22Rv1 (cell line): ENCODE measurements at regions not wholly inside any gene's neighbourhood (a gene's known extent, or its start where the extent isn't known, plus 50 kb on each side); places are given as distances from the start of the nearest gene placed in this dataset.

Experiments
- CTCF ChIP-seq: fragments of 450-650 bp; IDR thresholded peaks from 2 replicates; pipeline ENCODE4 v1.5.1; 2017; ENCODE audit warnings: mild to moderate bottlenecking
- ZFX ChIP-seq: fragments of 450-650 bp; IDR thresholded peaks from 2 replicates; pipeline ENCODE4 v1.6.1; 2017; ENCODE audit warnings: antibody characterized with exemption, borderline replicate concordance

- no peak for TF ChIP-seq CTCF
- TF ChIP-seq ZFX: no peak
Measured at GRCh38 chr14:21795456-21795855, 121.8 kb upstream of the OR4E1 start.
